ENCODE measurements at regions not wholly inside any gene's neighbourhood (a gene's known extent, or its start where the extent isn't known, plus 50 kb on each side); places are given as distances from the start of the nearest gene placed in this dataset.

DNA sequence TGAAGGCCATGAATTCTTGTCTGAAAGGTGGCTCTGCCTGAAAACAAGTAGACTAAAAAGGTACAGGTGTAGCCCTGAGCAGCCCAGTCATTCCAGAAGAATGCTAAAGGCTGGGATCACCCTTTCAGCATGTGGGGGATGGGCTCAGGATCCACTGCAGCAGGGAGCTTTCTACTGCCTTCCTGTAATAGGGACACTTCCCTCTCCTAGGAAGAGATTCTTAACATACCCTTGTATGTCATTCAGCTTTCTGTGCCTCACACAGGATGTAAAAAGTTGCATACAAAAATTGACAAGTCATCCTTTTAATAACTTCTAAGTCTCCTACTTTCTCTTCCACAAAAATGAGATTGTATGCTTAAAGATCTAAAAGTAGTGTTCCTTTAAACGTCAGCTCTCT, 123.3 kb downstream of the ZNF518B start:
- TF ChIP-seq, protein P1, sequence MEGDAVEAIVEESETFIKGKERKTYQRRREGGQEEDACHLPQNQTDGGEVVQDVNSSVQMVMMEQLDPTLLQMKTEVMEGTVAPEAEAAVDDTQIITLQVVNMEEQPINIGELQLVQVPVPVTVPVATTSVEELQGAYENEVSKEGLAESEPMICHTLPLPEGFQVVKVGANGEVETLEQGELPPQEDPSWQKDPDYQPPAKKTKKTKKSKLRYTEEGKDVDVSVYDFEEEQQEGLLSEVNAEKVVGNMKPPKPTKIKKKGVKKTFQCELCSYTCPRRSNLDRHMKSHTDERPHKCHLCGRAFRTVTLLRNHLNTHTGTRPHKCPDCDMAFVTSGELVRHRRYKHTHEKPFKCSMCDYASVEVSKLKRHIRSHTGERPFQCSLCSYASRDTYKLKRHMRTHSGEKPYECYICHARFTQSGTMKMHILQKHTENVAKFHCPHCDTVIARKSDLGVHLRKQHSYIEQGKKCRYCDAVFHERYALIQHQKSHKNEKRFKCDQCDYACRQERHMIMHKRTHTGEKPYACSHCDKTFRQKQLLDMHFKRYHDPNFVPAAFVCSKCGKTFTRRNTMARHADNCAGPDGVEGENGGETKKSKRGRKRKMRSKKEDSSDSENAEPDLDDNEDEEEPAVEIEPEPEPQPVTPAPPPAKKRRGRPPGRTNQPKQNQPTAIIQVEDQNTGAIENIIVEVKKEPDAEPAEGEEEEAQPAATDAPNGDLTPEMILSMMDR (IDR thresholded peaks at IDR 0.05): no peak
- TF ChIP-seq POLR2AphosphoS5 (IDR thresholded peaks at IDR 0.05; ENCODE audit: insufficient read depth in 1 of 2, low read depth in 1 of 2): no peak

Measured in vagina (tissue), 2 donors.